ENCODE measurements at regions not wholly inside any gene's neighbourhood (a gene's known extent, or its start where the extent isn't known, plus 50 kb on each side); places are given as distances from the start of the nearest gene placed in this dataset.

DNA sequence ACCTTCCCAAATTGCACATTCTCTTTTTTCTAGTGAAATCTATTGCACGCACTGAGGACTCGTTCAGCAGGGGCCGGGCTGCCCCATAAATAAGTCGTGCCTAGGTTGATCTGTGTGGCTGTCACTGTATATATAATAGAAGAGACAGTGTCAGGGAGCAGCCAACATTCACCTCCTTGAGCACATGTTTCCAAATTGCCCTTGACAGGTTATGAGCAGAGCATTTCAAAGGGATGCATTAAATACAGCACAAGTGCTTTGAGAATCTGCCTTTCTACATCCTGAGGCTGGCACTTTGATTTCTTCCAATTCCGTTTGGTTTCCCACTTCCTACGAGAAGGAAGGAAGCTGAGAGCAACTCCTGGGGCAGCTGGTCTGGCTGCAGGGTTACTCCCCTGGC is 291.2 kb downstream of the NPIPA8 start:
- TF ChIP-seq POLR2A (IDR thresholded peaks at IDR 0.05) (no peak), POLR2AphosphoS5 (IDR thresholded peaks at IDR 0.05) (no peak)
- TF ChIP-seq, protein P1, sequence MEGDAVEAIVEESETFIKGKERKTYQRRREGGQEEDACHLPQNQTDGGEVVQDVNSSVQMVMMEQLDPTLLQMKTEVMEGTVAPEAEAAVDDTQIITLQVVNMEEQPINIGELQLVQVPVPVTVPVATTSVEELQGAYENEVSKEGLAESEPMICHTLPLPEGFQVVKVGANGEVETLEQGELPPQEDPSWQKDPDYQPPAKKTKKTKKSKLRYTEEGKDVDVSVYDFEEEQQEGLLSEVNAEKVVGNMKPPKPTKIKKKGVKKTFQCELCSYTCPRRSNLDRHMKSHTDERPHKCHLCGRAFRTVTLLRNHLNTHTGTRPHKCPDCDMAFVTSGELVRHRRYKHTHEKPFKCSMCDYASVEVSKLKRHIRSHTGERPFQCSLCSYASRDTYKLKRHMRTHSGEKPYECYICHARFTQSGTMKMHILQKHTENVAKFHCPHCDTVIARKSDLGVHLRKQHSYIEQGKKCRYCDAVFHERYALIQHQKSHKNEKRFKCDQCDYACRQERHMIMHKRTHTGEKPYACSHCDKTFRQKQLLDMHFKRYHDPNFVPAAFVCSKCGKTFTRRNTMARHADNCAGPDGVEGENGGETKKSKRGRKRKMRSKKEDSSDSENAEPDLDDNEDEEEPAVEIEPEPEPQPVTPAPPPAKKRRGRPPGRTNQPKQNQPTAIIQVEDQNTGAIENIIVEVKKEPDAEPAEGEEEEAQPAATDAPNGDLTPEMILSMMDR (IDR thresholded peaks at IDR 0.05): no peak

Measured in gastroesophageal sphincter (tissue), 3 donors.